ENCODE measurements at regions not wholly inside any gene's neighbourhood (a gene's known extent, or its start where the extent isn't known, plus 50 kb on each side); places are given as distances from the start of the nearest gene placed in this dataset.
A peak's percentile ranks its signal among the peaks of the same experiment; 100 is the strongest.

GRCh38 chr4:184907216-184907615 lies 81.4 kb upstream of the ACSL1 start:
- no peaks in the 10 kb centered on the region for H3K27me3 ChIP-seq (ENCODE audit: control insufficient read depth, insufficient read depth, low read length)
- TF ChIP-seq CTCF (conservative IDR thresholded peaks at IDR 0.05 in 1 of 2, IDR thresholded peaks at IDR 0.05 in 1 of 2; ENCODE audit: low read depth in 1 of 2, low read length in 2 of 2) (no peak), EZH2 (IDR thresholded peaks at IDR 0.05; ENCODE audit: low read length, missing control alignments) (no peak)
- H3K27ac ChIP-seq (ENCODE audit: insufficient read depth, low read length), result no peak overlapping the region
- no peaks in the 10 kb centered on the region for H3K4me1 ChIP-seq (ENCODE audit: control insufficient read depth, extremely low read depth, insufficient read depth, low read length)
- H4K20me1 ChIP-seq (ENCODE audit: control insufficient read depth, extremely low read depth, insufficient read depth, low read length), result no peaks in the 10 kb centered on the region
- no peak for DNase-seq (ENCODE audit: low read depth in 2 of 2)
- no peak overlapping the region for H2AFZ ChIP-seq (ENCODE audit: low read length)
- H3K4me2 ChIP-seq (ENCODE audit: extremely low read depth, insufficient read depth, low read length), result no peak overlapping the region
- no peak overlapping the region for H3K9ac ChIP-seq (ENCODE audit: insufficient read depth, low read length)
- no peaks in the 10 kb centered on the region for H3K36me3 ChIP-seq (ENCODE audit: control insufficient read depth, insufficient read depth, low read length)
- H3K9me3 ChIP-seq (ENCODE audit: control insufficient read depth, insufficient read depth, low read depth, low read length), result no peaks in the 10 kb centered on the region
- no peaks in the 10 kb centered on the region for H3K79me2 ChIP-seq (ENCODE audit: control insufficient read depth, insufficient read depth, low read length)
- H3K4me3 ChIP-seq (replicated peaks in 1 of 4; ENCODE audit: control extremely low read depth in 1 of 4, insufficient read depth in 1 of 4, low read depth in 3 of 4, low read length in 4 of 4), result no peak overlapping the region

- Histone ChIP-seq H3K4me3 (replicated peaks in 1 of 4; ENCODE audit: control extremely low read depth in 1 of 4, insufficient read depth in 1 of 4, low read depth in 3 of 4, low read length in 4 of 4) (no peak overlapping the region), H3K4me1 (ENCODE audit: control insufficient read depth, extremely low read depth, insufficient read depth, low read length) (no peaks in the 10 kb centered on the region), H3K4me2 (ENCODE audit: extremely low read depth, insufficient read depth, low read length) (no peak overlapping the region), H2AFZ (ENCODE audit: low read length) (no peak overlapping the region), H3K36me3 (ENCODE audit: control insufficient read depth, insufficient read depth, low read length) (no peaks in the 10 kb centered on the region), H3K79me2 (ENCODE audit: control insufficient read depth, insufficient read depth, low read length) (no peaks in the 10 kb centered on the region), H3K27me3 (ENCODE audit: control insufficient read depth, insufficient read depth, low read length) (no peaks in the 10 kb centered on the region), H4K20me1 (ENCODE audit: control insufficient read depth, extremely low read depth, insufficient read depth, low read length) (no peaks in the 10 kb centered on the region), H3K9ac (ENCODE audit: insufficient read depth, low read length) (no peak overlapping the region), H3K9me3 (ENCODE audit: control insufficient read depth, insufficient read depth, low read depth, low read length) (no peaks in the 10 kb centered on the region), H3K27ac (ENCODE audit: insufficient read depth, low read length) (no peak overlapping the region)
- DNase-seq (ENCODE audit: low read depth in 2 of 2), result no peak
- TF ChIP-seq EZH2 (IDR thresholded peaks at IDR 0.05; ENCODE audit: low read length, missing control alignments) (no peak), CTCF (conservative IDR thresholded peaks at IDR 0.05 in 1 of 2, IDR thresholded peaks at IDR 0.05 in 1 of 2; ENCODE audit: low read depth in 1 of 2, low read length in 2 of 2) (no peak)
These were observed 82.0 kb upstream of the ACSL1 start for GRCh38 chr4:184907810-184908209.

DNA sequence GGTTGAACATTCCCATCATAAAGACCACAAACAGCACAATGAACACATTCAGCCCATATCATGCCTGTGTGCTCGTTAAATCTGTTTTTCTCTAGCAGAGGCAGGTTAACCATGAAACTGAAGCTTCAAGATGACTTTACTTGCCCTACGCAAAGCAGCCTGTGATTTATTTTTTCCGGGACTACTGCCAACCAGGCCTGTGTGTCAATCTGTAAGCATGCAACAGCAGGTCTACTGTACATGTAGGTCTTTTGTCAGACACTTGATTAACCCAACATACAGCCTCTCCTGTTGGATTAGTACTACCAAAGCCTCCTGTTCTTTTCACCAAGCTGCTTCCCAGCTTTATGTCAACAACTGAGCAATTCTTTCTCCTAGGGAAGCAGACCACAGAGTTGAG lies 85.5 kb upstream of the ACSL1 start:
- Histone ChIP-seq H3K4me3 (replicated peaks in 1 of 4; ENCODE audit: control extremely low read depth in 1 of 4, insufficient read depth in 1 of 4, low read depth in 3 of 4, low read length in 4 of 4) (no peak overlapping the region), H3K9ac (ENCODE audit: insufficient read depth, low read length) (no peak overlapping the region), H3K4me2 (ENCODE audit: extremely low read depth, insufficient read depth, low read length) (no peak overlapping the region), H4K20me1 (ENCODE audit: control insufficient read depth, extremely low read depth, insufficient read depth, low read length) (no peaks in the 10 kb centered on the region), H3K27me3 (ENCODE audit: control insufficient read depth, insufficient read depth, low read length) (no peaks in the 10 kb centered on the region), H3K9me3 (ENCODE audit: control insufficient read depth, insufficient read depth, low read depth, low read length) (no peaks in the 10 kb centered on the region), H3K27ac (ENCODE audit: insufficient read depth, low read length) (no peak overlapping the region), H3K79me2 (ENCODE audit: control insufficient read depth, insufficient read depth, low read length) (no peaks in the 10 kb centered on the region), H2AFZ (ENCODE audit: low read length) (no peak overlapping the region), H3K36me3 (ENCODE audit: control insufficient read depth, insufficient read depth, low read length) (no peaks in the 10 kb centered on the region), H3K4me1 (ENCODE audit: control insufficient read depth, extremely low read depth, insufficient read depth, low read length) (no peaks in the 10 kb centered on the region)
- TF ChIP-seq EZH2 (IDR thresholded peaks at IDR 0.05; ENCODE audit: low read length, missing control alignments) (no peak), CTCF (conservative IDR thresholded peaks at IDR 0.05 in 1 of 2, IDR thresholded peaks at IDR 0.05 in 1 of 2; ENCODE audit: low read depth in 1 of 2, low read length in 2 of 2) (no peak)
- peak; percentile 29 to 40 for DNase-seq (ENCODE audit: low read depth in 2 of 2)

All from fibroblast of lung (primary cell).